GM12865 (cell line): ENCODE measurements at regions not wholly inside any gene's neighbourhood (a gene's known extent, or its start where the extent isn't known, plus 50 kb on each side); places are given as distances from the start of the nearest gene placed in this dataset.

Experiments
- DNase-seq: peaks from one replicate; pipeline ENCODE4 v3.0.0; 2010; ENCODE audit warnings: low read depth
- H3K4me3 ChIP-seq: 2 replicates; pipeline ENCODE4 v1.5.1; 2011; ENCODE audit warnings: mild to moderate bottlenecking, low read depth, low read length, control low read depth
- TF ChIP-seq, protein P1 (sequence below): IDR thresholded peaks from 2 replicates; pipeline ENCODE4 v1.5.1; 2011; ENCODE audit warnings: low read length, control low read depth, low read depth, inconsistent platforms; ENCODE audit not compliant: insufficient read depth; ENCODE audit errors: missing control alignments

- no peak for DNase-seq
- TF ChIP-seq, protein P1, sequence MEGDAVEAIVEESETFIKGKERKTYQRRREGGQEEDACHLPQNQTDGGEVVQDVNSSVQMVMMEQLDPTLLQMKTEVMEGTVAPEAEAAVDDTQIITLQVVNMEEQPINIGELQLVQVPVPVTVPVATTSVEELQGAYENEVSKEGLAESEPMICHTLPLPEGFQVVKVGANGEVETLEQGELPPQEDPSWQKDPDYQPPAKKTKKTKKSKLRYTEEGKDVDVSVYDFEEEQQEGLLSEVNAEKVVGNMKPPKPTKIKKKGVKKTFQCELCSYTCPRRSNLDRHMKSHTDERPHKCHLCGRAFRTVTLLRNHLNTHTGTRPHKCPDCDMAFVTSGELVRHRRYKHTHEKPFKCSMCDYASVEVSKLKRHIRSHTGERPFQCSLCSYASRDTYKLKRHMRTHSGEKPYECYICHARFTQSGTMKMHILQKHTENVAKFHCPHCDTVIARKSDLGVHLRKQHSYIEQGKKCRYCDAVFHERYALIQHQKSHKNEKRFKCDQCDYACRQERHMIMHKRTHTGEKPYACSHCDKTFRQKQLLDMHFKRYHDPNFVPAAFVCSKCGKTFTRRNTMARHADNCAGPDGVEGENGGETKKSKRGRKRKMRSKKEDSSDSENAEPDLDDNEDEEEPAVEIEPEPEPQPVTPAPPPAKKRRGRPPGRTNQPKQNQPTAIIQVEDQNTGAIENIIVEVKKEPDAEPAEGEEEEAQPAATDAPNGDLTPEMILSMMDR = no peak
- no peak overlapping the region for H3K4me3 ChIP-seq
These were observed 161.4 kb upstream of the PACRGL start for GRCh38 chr4:20538905-20539304.

DNA sequence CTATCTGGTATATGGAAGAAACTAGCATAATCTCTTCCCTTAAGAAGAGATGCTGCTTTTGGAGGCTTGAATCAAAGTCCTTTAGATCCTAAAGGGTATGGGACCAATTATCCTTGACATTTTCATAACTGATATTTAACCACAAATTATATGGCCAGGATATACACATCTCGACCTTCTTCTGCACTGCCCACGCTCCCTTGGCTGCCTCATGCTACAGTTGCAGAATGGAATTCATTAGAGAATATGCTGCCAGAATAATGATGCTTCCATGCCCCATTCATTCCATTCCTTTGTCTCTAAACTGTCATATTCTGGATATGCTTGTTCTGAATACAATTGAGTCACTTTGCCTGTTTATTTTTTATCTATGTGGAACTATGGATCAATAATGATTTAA is 157.1 kb upstream of the PACRGL start:
- TF ChIP-seq, protein P1 = no peak
- DNase-seq = no peak
- no peak overlapping the region for H3K4me3 ChIP-seq

DNA sequence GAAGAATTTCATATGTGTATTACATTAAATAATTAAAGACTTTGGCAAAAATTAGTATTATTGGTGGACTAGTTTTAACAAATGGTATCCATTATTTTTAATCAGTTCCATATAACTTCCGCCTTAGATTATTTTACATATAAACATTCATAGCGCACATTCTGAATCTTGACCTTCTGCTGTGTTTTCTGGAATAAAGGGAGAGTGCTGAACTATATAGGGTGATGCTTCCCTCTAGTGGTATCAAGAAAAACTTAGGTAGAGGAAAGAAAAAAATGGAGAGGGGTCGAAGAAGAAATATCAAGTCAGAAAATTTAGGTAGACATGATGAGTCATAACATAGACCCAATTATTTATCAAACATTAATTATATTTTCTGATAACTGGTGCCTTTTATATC is 155.6 kb upstream of the PACRGL start:
- TF ChIP-seq, protein P1 = peak; percentile 6
- H3K4me3 ChIP-seq = no peak overlapping the region
- DNase-seq = peak; percentile 1

GRCh38 chr4:20552004-20552403 is 148.3 kb upstream of the PACRGL start:
- DNase-seq = no peak
- H3K4me3 ChIP-seq = no peak overlapping the region
- TF ChIP-seq, protein P1 = no peak

GRCh38 chr4:20554134-20554533 is 146.1 kb upstream of the PACRGL start:
- TF ChIP-seq, protein P1 = no peak
- no peak overlapping the region for H3K4me3 ChIP-seq

GRCh38 chr4:20565075-20565721 is 135.1 kb upstream of the PACRGL start:
- TF ChIP-seq, protein P1 = no peak
- no peak for DNase-seq

More at GRCh38 chr4:20554134-20554533, 146.1 kb upstream of the PACRGL start:
- DNase-seq = no peak

More at GRCh38 chr4:20565075-20565721, 135.1 kb upstream of the PACRGL start:
- H3K4me3 ChIP-seq = no peak overlapping the region
